WTC11 (cell line): ENCODE measurements at regions not wholly inside any gene's neighbourhood (a gene's known extent, or its start where the extent isn't known, plus 50 kb on each side); places are given as distances from the start of the nearest gene placed in this dataset.

ENCODE experiments used
- ARID4B ChIP-seq: sonication (generic); formaldehyde crosslinking; IDR thresholded peaks from 2 replicates; pipeline ENCODE4 v1.8.0; 2023; ENCODE audit warnings: missing genetic modification reagents, mild to moderate bottlenecking, borderline replicate concordance
- CREB1 ChIP-seq: sonication (generic); formaldehyde crosslinking; IDR thresholded peaks from 2 replicates; pipeline ENCODE4 v1.8.0; 2023; ENCODE audit warnings: mild to moderate bottlenecking, missing genetic modification reagents
- CTCF ChIP-seq: fragments of 200-600 bp; IDR thresholded peaks from 2 replicates; pipeline ENCODE4 v1.8.0; 2022; ENCODE audit warnings: antibody characterized with exemption
- SMAD3 ChIP-seq: sonication (generic); formaldehyde crosslinking; IDR thresholded peaks from 2 replicates; pipeline ENCODE4 v1.8.0; 2022; ENCODE audit warnings: missing genetic modification reagents, mild to moderate bottlenecking, borderline replicate concordance
- STAT6 ChIP-seq: sonication (generic); formaldehyde crosslinking; conservative IDR thresholded peaks from 2 replicates; pipeline ENCODE4 v1.8.1; 2023; ENCODE audit warnings: mild to moderate bottlenecking, low read depth, missing genetic modification reagents, moderate library complexity
- ZNF232 ChIP-seq: sonication (generic); formaldehyde crosslinking; IDR thresholded peaks from 2 replicates; pipeline ENCODE4 v1.8.0; 2022; ENCODE audit warnings: mild to moderate bottlenecking, missing genetic modification reagents
- ZNF281 ChIP-seq: sonication (generic); formaldehyde crosslinking; IDR thresholded peaks from 2 replicates; pipeline ENCODE4 v1.8.0; 2023; ENCODE audit warnings: mild to moderate bottlenecking, missing genetic modification reagents

- TF ChIP-seq CTCF (no peak), ZNF232 (CRISPR knock-in tag) (no peak), STAT6 (CRISPR knock-in tag) (no peak), SMAD3 (CRISPR knock-in tag) (no peak), ARID4B (CRISPR knock-in tag) (no peak), ZNF281 (CRISPR knock-in tag) (no peak), CREB1 (CRISPR knock-in tag) (no peak)
These were observed 329.8 kb downstream of the RDH14 start for GRCh38 chr2:18230668-18231067.
